ENCODE measurements at regions not wholly inside any gene's neighbourhood (a gene's known extent, or its start where the extent isn't known, plus 50 kb on each side); places are given as distances from the start of the nearest gene placed in this dataset.
A peak's percentile ranks its signal among the peaks of the same experiment; 100 is the strongest.

DNA sequence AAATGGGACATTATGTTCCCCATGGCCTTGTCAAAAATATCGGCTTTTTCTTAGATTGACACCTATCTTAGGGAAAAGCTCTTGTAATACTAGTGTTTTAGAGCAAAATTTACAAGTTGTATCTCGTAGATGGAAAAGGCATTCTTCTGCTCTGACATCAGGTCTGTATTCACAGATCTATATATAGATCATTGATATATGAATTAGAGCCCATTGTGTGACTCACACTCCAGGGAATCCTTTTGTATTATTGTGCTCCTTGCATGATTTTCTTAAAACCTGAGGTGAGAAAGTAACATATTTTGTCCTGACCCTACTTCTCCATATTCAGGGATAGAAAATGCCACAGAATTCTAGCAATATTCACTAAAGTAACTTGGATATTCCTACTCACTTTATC is 1160.8 kb upstream of the B3GALT2 start:
- DNase-seq (ENCODE audit: low read depth in 2 of 2) = no peak

DNA sequence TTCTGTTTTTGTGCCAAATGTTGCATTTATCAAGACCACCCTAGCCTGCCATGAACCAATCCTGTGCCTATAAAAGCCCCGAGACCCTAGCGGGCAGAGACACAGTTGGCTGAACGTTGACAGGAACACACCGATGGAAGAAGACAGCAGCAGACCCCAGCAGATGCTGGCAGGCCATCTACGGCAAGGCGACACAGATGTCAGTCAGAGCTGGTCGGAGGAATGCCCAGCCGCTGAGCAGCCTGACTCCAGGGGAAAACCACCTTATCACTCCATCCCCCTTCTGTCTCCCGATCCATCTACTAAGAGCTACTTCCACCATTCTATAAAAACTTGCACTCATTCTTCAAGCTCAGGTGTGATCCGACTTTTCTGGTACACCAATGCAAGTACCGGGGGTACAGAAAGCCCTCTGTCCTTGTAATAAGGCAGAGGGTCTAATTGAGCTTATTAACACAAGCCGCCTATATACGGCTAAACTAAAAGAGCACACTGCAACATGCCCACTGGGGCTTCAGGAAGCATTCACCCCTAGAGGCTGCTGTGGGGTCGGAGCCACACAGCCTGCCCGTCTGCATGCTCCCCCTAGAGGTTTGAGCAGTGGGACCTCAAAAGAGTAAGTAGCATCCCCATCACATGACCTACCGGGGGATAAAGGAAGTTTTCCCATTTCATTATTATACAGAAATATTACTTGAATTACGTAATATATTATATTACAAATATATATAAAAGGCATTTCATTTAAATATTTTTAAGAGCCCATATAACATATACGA is 1156.3 kb upstream of the B3GALT2 start:
- no peak for DNase-seq (ENCODE audit: low read depth in 2 of 2)

DNA sequence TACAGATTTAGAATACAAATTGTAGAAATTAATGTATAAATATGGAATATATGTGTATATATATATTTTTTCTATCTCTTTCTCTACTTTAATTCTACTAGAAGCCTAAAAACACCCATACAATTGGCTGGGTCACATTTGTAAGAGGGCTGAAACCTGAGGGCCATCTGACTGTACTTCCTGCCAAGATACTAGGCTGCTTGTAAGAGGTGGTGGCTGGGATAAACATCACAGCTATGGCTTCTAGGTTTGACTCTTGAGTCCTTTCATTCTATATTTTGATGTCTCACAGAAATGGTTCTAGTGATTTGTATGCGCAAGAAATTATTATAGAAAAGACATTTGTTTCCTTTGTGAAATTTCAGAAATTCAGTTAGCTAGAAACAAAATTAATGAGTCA is 1155.2 kb upstream of the B3GALT2 start:
- DNase-seq (ENCODE audit: low read depth in 2 of 2) = no peak

DNA sequence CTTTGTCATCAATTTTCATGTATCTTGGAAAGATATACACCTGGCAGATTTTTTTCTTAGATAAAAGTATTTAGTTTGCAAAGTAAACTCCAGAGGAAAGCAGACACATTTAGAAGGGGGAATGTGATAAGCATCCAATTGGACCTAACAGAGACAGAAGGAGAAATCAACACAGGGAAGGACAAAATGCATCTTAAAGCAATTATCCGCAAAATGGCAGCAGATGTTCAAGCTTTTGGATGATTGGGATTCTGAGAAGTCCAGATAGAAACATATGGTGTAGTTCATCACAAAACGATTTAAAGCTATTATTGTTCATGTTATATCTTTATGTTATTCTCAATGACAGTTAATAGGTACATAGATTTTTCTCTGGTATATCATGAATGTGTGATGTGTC is 1153.1 kb upstream of the B3GALT2 start:
- no peak for DNase-seq (ENCODE audit: low read depth in 2 of 2)

DNA sequence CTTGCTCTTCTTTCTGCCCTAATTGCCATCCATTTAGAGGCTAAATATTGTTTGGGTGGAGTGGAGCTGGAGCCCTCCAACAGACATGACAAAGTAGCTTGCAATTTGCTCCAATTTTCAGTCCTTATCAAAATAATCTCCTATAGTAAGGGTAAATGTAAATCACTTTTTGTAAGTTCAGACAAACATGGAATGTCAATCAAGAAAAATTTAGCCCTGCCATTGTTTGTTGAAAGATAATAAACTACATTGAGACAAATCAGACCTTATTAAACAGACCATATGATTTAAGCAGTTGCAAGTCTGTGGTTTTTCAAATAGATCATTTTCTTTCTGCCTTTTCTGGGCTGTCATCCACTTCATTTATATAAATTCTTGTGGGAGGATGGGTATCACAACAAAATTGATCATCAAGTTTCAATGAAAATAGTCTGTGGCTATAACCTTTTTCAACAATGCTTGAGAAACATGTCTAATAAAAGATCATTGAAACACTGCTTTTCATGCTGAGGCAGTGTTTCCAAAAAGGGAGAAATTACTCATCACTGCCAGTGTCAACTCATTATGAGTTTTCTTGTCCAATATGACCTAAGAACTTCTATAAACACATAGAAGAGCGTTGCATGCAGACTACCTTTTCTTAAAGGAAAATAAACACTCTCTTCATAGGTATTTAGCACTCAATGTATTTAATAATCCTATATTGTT is 1152.0 kb upstream of the B3GALT2 start:
- DNase-seq (ENCODE audit: low read depth in 2 of 2) = no peak

DNA sequence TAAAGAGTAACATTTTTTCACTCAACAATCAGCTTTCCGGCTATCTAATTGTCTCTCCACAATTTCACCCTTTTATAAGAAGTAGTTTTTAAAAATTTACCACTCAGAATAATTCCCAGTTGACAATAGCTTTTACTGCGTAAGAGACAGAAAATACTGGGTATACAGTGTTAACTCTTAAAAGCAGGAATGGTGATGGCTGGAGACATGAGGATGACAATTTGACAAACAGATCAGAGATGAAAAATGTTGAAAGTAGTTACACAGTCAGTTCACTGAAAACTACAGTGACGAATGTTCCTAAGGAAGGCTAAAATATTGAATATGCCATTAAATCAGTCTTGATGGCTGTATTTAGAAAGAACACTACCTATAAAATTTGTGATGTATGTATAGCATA is 1146.8 kb upstream of the B3GALT2 start:
- DNase-seq (ENCODE audit: low read depth in 2 of 2) = no peak

DNA sequence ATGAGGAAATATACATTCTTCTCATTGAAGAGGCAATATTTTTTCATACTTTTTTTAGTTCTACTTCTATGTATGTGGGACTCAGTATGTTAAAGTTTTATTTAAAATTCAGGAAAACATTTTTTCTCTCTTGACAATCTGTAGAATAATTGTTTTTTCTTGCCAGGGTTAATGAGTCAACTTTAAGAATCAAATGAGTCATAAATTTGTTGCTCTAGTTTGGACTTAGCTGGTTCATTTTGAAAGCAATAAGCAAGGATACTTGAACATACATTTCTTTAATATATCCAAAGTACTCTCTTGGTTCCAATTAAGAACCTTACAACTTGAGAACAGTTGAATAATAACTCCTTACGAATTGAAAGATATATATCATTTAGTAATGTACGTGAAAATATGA is 1145.3 kb upstream of the B3GALT2 start:
- no peak for DNase-seq (ENCODE audit: low read depth in 2 of 2)

DNA sequence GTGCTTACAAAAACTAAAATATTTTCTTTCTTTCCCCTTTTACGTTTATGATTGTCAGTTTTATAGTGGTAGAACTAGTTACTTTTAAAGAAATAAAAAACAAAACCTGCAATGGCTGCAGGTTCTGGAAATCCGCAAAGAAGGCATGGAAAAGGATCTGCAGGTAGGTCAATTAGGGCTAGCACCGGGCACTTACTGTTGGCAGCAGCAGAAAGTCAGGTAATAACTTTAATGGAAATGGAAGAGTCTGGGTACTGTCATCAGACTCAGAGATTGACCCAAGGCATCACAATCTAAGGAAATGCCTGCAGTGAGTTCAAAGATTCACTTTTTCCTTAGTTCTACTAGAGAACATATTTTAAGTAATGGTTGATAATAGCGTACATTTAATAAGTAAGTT is 1136.3 kb upstream of the B3GALT2 start:
- no peak for DNase-seq (ENCODE audit: low read depth in 2 of 2)

DNA sequence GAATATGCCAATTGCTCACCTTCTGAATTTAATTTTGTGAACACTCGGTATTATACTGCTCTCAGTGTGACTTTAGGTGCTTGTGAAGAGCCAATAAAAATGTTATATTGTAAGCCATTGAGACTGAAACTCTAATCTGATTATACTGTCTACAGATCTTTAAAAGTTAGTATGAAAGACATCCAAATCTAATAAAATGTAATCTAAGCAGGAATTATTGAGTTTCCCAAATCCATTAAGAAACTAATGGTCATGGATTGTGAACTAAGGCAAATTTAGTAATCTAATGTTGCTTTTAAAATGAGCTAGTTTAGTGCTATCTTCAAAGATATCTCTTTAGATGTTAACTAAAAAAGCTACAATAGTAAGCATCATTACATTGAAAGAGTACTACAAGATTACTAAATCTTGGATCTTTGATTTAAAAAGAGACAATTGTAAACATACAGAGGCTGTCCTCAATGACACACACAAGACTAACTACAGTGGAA is 1132.4 kb upstream of the B3GALT2 start:
- no peak for DNase-seq (ENCODE audit: low read depth in 2 of 2)

DNA sequence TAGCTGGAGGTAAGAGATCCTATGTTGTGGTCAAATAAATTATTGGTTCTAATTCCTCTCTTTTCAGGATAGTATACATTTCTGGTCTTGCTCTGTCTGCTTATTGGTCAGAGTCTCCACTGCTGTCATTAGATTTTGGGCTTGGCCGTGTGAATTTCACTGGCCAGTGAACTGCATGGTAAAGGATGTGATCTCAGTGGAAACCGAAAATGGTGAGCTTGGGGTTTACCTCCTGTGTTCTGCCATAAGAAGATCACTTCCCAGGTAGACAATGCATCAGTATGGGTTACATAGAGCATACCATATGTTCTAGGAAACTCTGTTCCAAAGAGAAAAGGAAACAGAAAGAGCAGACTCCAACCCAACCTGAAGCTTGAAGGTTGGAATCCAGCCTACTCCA is 1123.3 kb upstream of the B3GALT2 start:
- DNase-seq (ENCODE audit: low read depth in 2 of 2) = no peak

DNA sequence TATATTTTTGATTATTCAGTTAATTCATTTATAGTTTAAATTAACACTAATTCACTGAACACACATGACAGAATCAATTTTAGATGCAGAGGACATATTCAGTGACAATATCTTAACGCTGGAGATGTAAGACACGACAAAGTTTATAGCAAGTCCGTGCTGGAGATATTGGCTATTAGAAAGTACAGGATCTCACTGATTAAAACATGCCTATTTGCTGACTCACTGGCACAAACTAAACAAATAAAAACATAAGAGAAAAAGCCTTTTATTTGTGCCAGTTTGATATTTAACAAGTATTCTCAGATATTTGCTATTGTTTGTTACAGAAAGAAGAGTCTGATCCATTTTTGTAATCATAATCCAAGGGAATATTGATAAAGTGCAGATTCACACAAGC is 1122.9 kb upstream of the B3GALT2 start:
- DNase-seq (ENCODE audit: low read depth in 2 of 2) = no peak

DNA sequence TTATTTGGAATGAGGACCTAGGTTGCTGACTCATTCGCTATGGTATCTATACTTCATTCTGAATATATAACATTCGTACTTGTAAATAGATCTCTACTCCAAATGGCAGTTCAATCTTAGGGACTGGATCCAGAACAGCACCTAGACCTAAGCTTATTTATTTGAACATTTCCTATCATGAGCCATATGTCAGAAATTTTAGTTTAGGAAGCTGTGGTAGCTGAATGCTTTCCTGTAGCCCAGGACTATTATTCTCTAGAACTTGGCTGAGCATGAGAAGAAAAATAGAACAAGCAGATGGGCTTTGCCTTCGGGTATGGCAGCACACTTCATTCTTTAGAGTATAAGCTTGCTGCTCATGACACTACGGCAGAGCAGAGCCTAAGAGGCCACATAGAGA is 1114.4 kb upstream of the B3GALT2 start:
- no peak for DNase-seq (ENCODE audit: low read depth in 2 of 2)

DNA sequence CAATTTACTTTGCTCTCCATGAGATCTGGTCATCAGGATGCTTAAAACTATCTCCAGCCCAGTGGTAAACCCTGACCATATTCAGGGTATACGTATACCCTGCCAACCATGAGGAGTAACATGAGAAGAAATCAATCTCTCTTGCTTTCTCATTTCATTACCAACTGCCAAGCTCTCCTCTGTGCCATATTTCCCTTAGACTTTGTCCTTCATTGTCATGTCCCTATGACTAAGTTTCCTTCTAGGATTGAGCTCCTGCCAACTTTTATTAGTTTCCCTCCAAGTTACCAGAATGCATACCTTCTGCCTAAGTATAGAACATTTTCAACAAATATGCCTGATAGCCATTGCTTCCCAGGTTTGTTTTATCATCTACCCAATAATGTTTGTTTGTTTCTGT is 1113.9 kb upstream of the B3GALT2 start:
- no peak for DNase-seq (ENCODE audit: low read depth in 2 of 2)

DNA sequence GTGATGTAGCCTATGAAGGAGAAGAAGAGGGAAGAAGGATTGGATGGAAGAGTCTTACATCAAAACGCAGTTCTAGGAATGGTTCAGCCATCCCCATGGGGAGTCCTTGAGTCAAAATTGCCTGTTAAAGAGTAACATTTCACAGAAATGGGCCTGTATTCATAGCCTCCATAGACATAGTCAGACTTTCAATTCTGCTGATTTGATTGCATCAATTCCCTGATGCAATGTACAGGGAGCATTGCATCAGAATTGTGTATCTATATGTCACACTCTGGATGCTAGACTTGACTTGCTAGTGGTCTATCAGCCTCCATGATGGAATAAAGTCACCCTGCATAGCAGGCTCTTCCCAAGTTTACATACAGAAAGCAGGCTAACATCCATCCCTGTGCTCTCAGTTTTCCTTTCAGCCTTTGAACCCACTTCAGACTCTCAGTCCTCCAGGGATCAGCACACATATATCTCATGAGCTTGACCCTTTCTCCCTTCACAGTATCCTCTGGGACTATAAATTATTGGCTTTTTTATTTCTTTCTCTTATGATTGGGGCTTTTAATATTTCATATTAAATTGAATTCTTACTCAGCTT is 1111.7 kb upstream of the B3GALT2 start:
- no peak for DNase-seq (ENCODE audit: low read depth in 2 of 2)

DNA sequence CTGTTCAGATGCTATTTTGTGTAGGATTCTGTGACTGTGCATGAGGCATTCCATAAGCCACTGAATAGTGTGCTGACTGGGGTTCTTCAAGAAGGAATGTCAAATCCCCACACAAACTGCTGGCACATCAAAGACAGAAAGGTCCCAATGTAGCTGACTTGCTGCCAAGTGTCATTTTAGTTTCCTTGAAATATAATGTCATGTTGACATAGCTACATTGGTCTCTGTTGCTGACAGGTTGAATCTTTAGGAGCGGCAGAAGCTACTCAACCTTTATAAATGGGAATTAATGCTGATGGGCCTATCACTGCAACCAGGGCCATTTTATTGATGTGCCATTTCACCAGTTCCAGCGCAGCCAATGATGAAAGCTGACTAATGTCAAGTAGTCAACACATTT is 1110.7 kb upstream of the B3GALT2 start:
- no peak for DNase-seq (ENCODE audit: low read depth in 2 of 2)

DNA sequence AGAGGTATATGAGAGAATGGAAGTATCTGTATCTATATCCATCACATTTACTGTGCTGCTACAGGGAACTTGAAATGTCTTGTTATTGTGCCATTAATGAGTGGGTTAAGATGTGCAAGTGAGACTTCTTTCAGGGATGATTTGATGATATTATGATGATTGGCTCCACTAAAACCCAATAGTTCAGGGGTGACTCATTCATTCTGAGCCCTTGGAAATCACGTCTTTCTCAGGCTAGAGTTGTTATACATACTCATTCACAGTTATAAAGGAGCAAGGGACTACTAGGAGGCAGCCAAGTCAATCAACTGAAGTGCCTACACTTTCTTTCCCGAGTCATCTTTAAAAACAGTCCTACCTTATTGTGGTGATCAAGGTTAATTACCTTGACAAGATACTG is 1109.8 kb upstream of the B3GALT2 start:
- no peak for DNase-seq (ENCODE audit: low read depth in 2 of 2)

DNA sequence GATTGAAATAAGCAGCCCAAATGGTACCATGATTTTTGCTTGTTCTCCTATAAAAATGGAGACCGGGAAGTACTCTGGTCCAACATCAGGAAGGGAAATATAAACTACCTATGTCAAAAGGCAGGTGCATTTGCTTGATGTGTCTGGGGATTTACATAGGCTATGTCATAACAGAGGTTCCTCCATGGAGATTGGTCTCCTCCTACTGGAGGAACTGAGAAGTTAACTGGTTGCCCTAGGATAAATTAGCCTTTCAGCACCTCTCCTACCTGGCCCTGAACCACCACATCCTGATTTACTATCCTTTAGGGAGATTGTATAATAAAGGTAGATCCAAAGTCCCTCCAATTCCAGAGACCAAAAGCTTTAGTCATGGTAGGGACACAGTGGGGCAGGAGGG is 1109.3 kb upstream of the B3GALT2 start:
- no peak for DNase-seq (ENCODE audit: low read depth in 2 of 2)

DNA sequence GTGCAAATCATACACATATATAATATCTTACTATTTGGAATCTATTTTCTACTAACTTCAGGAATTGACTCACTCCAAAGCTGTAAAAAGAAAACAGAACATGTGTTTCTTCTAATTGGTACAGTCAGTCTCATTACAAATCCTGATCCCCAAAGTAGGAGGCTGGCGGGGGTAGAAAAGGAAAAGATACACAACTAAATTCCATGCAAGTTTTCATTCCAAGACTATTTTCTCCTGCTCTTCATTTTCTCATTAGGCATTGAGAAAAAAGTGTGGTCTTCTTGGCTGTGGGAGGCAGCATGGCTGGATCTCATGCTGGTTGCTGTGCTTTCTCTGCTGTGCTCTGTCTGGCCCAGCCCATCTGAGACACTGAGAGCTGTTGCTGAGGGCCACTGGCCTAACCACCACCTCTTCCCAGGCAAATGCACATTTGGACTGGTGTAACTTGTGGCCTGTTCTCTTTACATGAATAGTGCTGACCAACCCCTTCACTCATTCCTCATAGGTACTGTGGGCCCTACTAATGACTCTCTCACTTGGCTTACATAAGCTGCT is 1107.5 kb upstream of the B3GALT2 start:
- no peak for DNase-seq (ENCODE audit: low read depth in 2 of 2)

DNA sequence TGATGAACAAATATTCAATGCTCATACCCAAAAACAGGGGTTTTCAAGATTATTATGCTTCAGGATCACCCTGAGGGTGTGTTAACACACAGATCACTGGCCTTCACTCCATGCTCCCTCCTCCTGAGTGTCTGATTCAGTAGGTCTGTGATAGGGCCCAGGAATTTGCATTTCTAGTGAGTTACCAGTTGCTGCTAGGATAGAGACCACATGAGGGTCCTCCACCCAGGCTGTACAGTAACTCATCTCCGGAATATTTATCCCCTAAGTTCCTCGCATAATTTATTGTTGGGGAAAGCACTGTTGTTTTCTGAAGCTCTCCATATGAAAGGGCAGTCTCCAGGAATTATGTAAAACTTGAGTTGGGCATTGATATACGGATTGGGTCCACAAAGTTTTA is 1106.6 kb upstream of the B3GALT2 start:
- DNase-seq (ENCODE audit: low read depth in 2 of 2) = no peak

DNA sequence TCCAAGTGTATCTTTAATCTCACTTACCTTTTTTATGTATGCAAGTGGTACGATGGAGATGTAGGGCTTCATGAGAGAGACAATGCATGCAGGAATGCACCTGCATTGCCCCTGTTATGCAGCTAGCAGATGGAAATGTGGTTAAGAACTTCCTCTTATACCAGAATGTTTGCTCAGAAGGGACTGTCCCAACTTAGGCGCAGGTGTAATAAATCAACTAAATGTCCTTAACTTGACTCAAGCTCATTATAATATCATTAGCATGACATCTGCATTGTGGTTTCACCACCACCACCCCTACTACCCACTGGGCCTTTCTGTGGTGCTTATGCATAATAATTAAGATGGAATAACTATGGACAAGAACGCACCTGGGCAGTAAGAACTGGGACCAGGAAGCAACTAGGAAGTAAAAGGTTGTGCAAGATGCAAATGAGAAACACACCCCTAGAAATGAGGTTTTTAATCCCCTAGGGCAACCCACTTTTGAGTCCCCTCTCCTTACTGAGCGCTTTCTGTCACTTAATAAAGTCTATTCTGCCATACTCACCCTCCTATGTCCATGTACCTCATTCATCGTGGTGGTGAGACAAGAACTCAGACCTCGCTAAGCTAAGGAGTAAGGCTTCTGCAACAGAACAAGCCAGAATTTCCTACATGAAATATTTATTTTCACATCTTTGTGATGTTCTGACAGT is 1103.3 kb upstream of the B3GALT2 start:
- peak; percentile 6 to 23 for DNase-seq (ENCODE audit: low read depth in 2 of 2)

DNA sequence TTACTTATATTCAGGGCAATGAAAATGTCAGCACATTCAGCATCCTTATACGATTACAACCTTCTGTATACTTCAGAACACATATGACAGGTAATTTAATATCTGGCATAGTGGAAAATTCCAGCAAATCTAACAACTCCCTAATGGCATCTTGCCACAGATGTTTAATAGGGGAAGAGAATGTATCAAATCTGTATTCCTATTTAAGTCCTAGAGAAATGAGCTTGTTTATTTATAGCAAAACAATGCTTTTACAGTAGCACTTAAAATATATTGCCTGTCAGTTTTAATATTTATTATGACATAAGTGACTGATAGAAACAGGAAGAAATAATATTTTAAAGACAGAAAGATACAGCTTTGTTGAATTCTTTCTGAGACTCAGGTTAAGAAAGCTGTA is 1101.8 kb upstream of the B3GALT2 start:
- no peak for DNase-seq (ENCODE audit: low read depth in 2 of 2)

DNA sequence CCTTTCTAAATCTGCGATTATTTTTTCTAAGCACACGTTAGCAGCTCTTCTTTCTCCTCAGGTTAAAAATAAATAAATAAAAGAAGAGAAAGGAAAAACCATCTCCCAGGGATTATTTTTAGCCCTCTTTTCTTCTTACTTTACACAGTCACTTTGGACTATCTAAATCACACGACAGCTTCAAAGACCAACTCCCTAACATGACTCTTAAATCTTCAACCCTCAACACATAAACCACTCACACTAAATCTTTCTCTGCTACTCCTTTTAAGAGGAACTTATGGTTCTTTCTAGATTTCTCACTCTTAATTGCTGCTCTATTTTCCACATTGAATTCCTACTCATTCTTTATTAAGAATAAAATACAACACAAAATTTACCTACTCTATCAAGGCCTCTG is 1095.0 kb upstream of the B3GALT2 start:
- no peak for DNase-seq (ENCODE audit: low read depth in 2 of 2)
